ENCODE measurements at regions not wholly inside any gene's neighbourhood (a gene's known extent, or its start where the extent isn't known, plus 50 kb on each side); places are given as distances from the start of the nearest gene placed in this dataset.

GRCh38 chr1:105326886-105327285, 1577.2 kb downstream of the AMY1C start:
- Histone ChIP-seq H3K27ac (no peak overlapping the region), H3K36me3 (no peaks in the 10 kb centered on the region), H3K9me3 (no peaks in the 10 kb centered on the region), H3K4me1 (no peaks in the 10 kb centered on the region), H3K4me3 (no peak overlapping the region), H3K27me3 (no peaks in the 10 kb centered on the region)
- intact Hi-C loops (cut with DNase I) = no loop called here
- TF ChIP-seq CTCF (IDR thresholded peaks at IDR 0.05) = no peak
- no peak for DNase-seq (ENCODE audit: low spot score in 2 of 2)

- H3K4me3 ChIP-seq = no peak overlapping the region
- no peaks in the 10 kb centered on the region for H3K4me1 ChIP-seq
- no peak for DNase-seq (ENCODE audit: low spot score in 2 of 2)
- H3K36me3 ChIP-seq = no peaks in the 10 kb centered on the region
- H3K27ac ChIP-seq = no peak overlapping the region
- H3K27me3 ChIP-seq = no peaks in the 10 kb centered on the region
- no peak for TF ChIP-seq CTCF (IDR thresholded peaks at IDR 0.05)
- intact Hi-C loops (cut with DNase I) = no loop called here
- H3K9me3 ChIP-seq = no peaks in the 10 kb centered on the region
These were observed 1587.7 kb downstream of the AMY1C start for GRCh38 chr1:105337420-105337819.

- Histone ChIP-seq H3K36me3 (no peaks in the 10 kb centered on the region), H3K4me3 (no peak overlapping the region), H3K27me3 (no peaks in the 10 kb centered on the region), H3K27ac (no peak overlapping the region), H3K9me3 (no peaks in the 10 kb centered on the region), H3K4me1 (no peaks in the 10 kb centered on the region)
- intact Hi-C loops (cut with DNase I) = no loop called here
- DNase-seq (ENCODE audit: low spot score in 2 of 2) = no peak
- TF ChIP-seq CTCF (IDR thresholded peaks at IDR 0.05) = no peak
These were observed 1593.6 kb downstream of the AMY1C start for GRCh38 chr1:105343317-105343716.

- no peak for TF ChIP-seq CTCF (IDR thresholded peaks at IDR 0.05)
These were observed 1609.8 kb downstream of the AMY1C start for GRCh38 chr1:105359457-105359856.

GRCh38 chr1:105362438-105362837, 1612.7 kb downstream of the AMY1C start:
- Histone ChIP-seq H3K27me3 (no peaks in the 10 kb centered on the region), H3K9me3 (no peaks in the 10 kb centered on the region), H3K27ac (no peak overlapping the region), H3K4me1 (no peaks in the 10 kb centered on the region), H3K36me3 (no peaks in the 10 kb centered on the region), H3K4me3 (no peak overlapping the region)
- TF ChIP-seq CTCF (IDR thresholded peaks at IDR 0.05) = no peak
- intact Hi-C loops (cut with DNase I) = no loop called here
- DNase-seq (ENCODE audit: low spot score in 2 of 2) = no peak

More at GRCh38 chr1:105359457-105359856, 1609.8 kb downstream of the AMY1C start:
- no peaks in the 10 kb centered on the region for H3K4me1 ChIP-seq
- no peaks in the 10 kb centered on the region for H3K36me3 ChIP-seq
- no peak overlapping the region for H3K4me3 ChIP-seq
- intact Hi-C loops (cut with DNase I) = no loop called here
- no peaks in the 10 kb centered on the region for H3K27me3 ChIP-seq
- H3K9me3 ChIP-seq = no peaks in the 10 kb centered on the region
- no peak for DNase-seq (ENCODE audit: low spot score in 2 of 2)
- no peak overlapping the region for H3K27ac ChIP-seq

- intact Hi-C loops (cut with DNase I) = no loop called here
- no peak for TF ChIP-seq CTCF (IDR thresholded peaks at IDR 0.05)
- no peak overlapping the region for H3K27ac ChIP-seq
- no peaks in the 10 kb centered on the region for H3K9me3 ChIP-seq
- no peaks in the 10 kb centered on the region for H3K36me3 ChIP-seq
- no peak for DNase-seq (ENCODE audit: low spot score in 2 of 2)
- H3K4me3 ChIP-seq = no peak overlapping the region
- no peaks in the 10 kb centered on the region for H3K27me3 ChIP-seq
- no peaks in the 10 kb centered on the region for H3K4me1 ChIP-seq
These were observed 1618.7 kb downstream of the AMY1C start for GRCh38 chr1:105368446-105368845.
